HEK293 (cell line): ENCODE measurements at regions not wholly inside any gene's neighbourhood (a gene's known extent, or its start where the extent isn't known, plus 50 kb on each side); places are given as distances from the start of the nearest gene placed in this dataset.

Experiments
- CTCF ChIA-PET: fragments of 350-600 bp; formaldehyde crosslinking; extraction: SDS; loops from one replicate; lab custom pipeline; 2021; ENCODE audit warnings: antibody characterized with exemption; lab: Yijun Ruan, JAX
- POLR2A ChIA-PET: fragments of 300-600 bp; formaldehyde crosslinking; extraction: SDS; loops from one replicate; lab custom pipeline; 2020; ENCODE audit warnings: antibody characterized with exemption, inconsistent platforms; lab: Yijun Ruan, JAX
- H3K27ac ChIP-seq: fragments of 200-500 bp; sonication (Bioruptor generic); 2 replicates; pipeline ENCODE4 v1.5.1; 2014; ENCODE audit warnings: low read depth, low read length, control low read depth, inconsistent platforms; ENCODE audit errors: extremely low read depth
- H3K36me3 ChIP-seq, 2 experiments: fragments of 200-500 bp in 1 of 2; sonication (Bioruptor generic) in 1 of 2; 1 replicate in 1 of 2; 2 replicates in 1 of 2; pipeline ENCODE4 v1.5.1; 2014 to 2017; ENCODE audit warnings: inconsistent platforms in 2 of 2, low read length in 2 of 2; ENCODE audit not compliant: control insufficient read depth in 2 of 2, insufficient read depth in 1 of 2
- H3K4me1 ChIP-seq: fragments of 200-500 bp; sonication (Bioruptor generic); 2 replicates; pipeline ENCODE4 v1.5.1; 2014; ENCODE audit warnings: mild to moderate bottlenecking, low read length, inconsistent platforms; ENCODE audit not compliant: control insufficient read depth, insufficient read depth
- H3K4me3 ChIP-seq: 2 replicates; pipeline ENCODE4 v1.5.1; 2011; ENCODE audit warnings: low read depth, mild to moderate bottlenecking, control low read depth, low read length, moderate library complexity
- H3K9me3 ChIP-seq: fragments of 200-500 bp; sonication (Bioruptor generic); 2 replicates; pipeline ENCODE4 v1.5.1; 2014; ENCODE audit warnings: low read depth, low read length, inconsistent platforms; ENCODE audit not compliant: control insufficient read depth, insufficient read depth
- EGR2 ChIP-seq: fragments of 450-650 bp; formaldehyde crosslinking; IDR thresholded peaks from 2 replicates; pipeline ENCODE4 v1.5.1; 2016; ENCODE audit warnings: low read depth, missing biosample characterization, missing genetic modification characterization
- GLIS1 ChIP-seq: fragments of 450-650 bp; formaldehyde crosslinking; IDR thresholded peaks from 2 replicates; pipeline ENCODE4 v1.5.1; 2016; ENCODE audit warnings: missing biosample characterization, missing genetic modification characterization
- HOXC10 ChIP-seq: sonication (generic); formaldehyde crosslinking; IDR thresholded peaks from 2 replicates; pipeline ENCODE4 v1.8.1; 2023; ENCODE audit warnings: mild to moderate bottlenecking, missing genetic modification reagents
- KLF16 ChIP-seq: fragments of 450-650 bp; formaldehyde crosslinking; IDR thresholded peaks from 2 replicates; pipeline ENCODE4 v1.5.1; 2017; ENCODE audit warnings: missing biosample characterization, missing genetic modification characterization
- KLF7 ChIP-seq: fragments of 450-650 bp; formaldehyde crosslinking; IDR thresholded peaks from 2 replicates; pipeline ENCODE4 v1.5.1; 2016; ENCODE audit warnings: missing biosample characterization, missing genetic modification characterization, borderline replicate concordance
- ZBTB20 ChIP-seq: fragments of 450-650 bp; formaldehyde crosslinking; IDR thresholded peaks from 2 replicates; pipeline ENCODE4 v1.5.1; 2016; ENCODE audit warnings: missing biosample characterization, missing genetic modification characterization
- ZBTB7A ChIP-seq: fragments of 450-650 bp; formaldehyde crosslinking; IDR thresholded peaks from 2 replicates; pipeline ENCODE4 v1.5.1; 2016; ENCODE audit warnings: low read depth, missing biosample characterization, missing genetic modification characterization
- ZFHX2 ChIP-seq: fragments of 450-650 bp; formaldehyde crosslinking; conservative IDR thresholded peaks from 2 replicates; pipeline ENCODE4 v1.5.1; 2016; ENCODE audit warnings: missing biosample characterization, missing genetic modification characterization
- ZNF140 ChIP-seq: fragments of 450-650 bp; formaldehyde crosslinking; IDR thresholded peaks from 2 replicates; pipeline ENCODE4 v1.5.1; 2016; ENCODE audit warnings: missing biosample characterization, missing genetic modification characterization
- ZNF146 ChIP-seq: fragments of 450-650 bp; formaldehyde crosslinking; IDR thresholded peaks from 2 replicates; pipeline ENCODE4 v1.5.1; 2016; ENCODE audit warnings: missing biosample characterization, missing genetic modification characterization
- ZNF169 ChIP-seq: fragments of 450-650 bp; formaldehyde crosslinking; IDR thresholded peaks from 2 replicates; pipeline ENCODE4 v1.5.1; 2016; ENCODE audit warnings: missing biosample characterization, missing genetic modification characterization
- ZNF274 ChIP-seq, 2 experiments: fragments of 200-500 bp in 1 of 2; fragments of 450-650 bp in 1 of 2; sonication (Bioruptor generic) in 1 of 2; formaldehyde crosslinking in 1 of 2; IDR thresholded peaks; 2 replicates each; pipeline versions ENCODE4 v1.5.1 to v1.6.1; 2014 to 2016; ENCODE audit warnings: borderline replicate concordance in 1 of 2, inconsistent platforms in 1 of 2, low read length in 1 of 2, missing biosample characterization in 1 of 2, missing genetic modification characterization in 1 of 2
- ZNF416 ChIP-seq: fragments of 450-650 bp; formaldehyde crosslinking; IDR thresholded peaks from 2 replicates; pipeline ENCODE4 v1.5.1; 2016; ENCODE audit warnings: missing biosample characterization, missing genetic modification characterization
- ZNF449 ChIP-seq: fragments of 450-650 bp; formaldehyde crosslinking; IDR thresholded peaks from 2 replicates; pipeline ENCODE4 v1.5.1; 2017; ENCODE audit warnings: missing biosample characterization, mild to moderate bottlenecking, missing genetic modification characterization, moderate library complexity
- ZNF501 ChIP-seq: fragments of 450-650 bp; formaldehyde crosslinking; IDR thresholded peaks from 2 replicates; pipeline ENCODE4 v1.5.1; 2016; ENCODE audit warnings: missing biosample characterization, missing genetic modification characterization
- ZNF513 ChIP-seq: fragments of 450-650 bp; IDR thresholded peaks from 2 replicates; pipeline ENCODE4 v1.5.1; 2018; ENCODE audit warnings: missing biosample characterization, missing genetic modification characterization
- ZNF529 ChIP-seq: fragments of 450-650 bp; formaldehyde crosslinking; IDR thresholded peaks from 2 replicates; pipeline ENCODE4 v1.5.1; 2017; ENCODE audit warnings: missing genetic modification characterization, missing biosample characterization; ENCODE audit not compliant: insufficient replicate concordance
- ZNF544 ChIP-seq: fragments of 450-650 bp; formaldehyde crosslinking; IDR thresholded peaks from 2 replicates; pipeline ENCODE4 v1.5.0; 2017; ENCODE audit warnings: missing biosample characterization, missing genetic modification characterization
- ZNF585B ChIP-seq: fragments of 450-650 bp; formaldehyde crosslinking; IDR thresholded peaks from 2 replicates; pipeline ENCODE4 v1.5.1; 2016; ENCODE audit warnings: missing biosample characterization, missing genetic modification characterization
- ZNF639 ChIP-seq: fragments of 450-650 bp; formaldehyde crosslinking; IDR thresholded peaks from 2 replicates; pipeline ENCODE4 v1.5.1; 2016; ENCODE audit warnings: missing biosample characterization, missing genetic modification characterization
- ZNF692 ChIP-seq: fragments of 450-650 bp; formaldehyde crosslinking; IDR thresholded peaks from 2 replicates; pipeline ENCODE4 v1.5.1; 2016; ENCODE audit warnings: missing biosample characterization, missing genetic modification characterization
- ZNF777 ChIP-seq: fragments of 450-650 bp; formaldehyde crosslinking; IDR thresholded peaks from 2 replicates; pipeline ENCODE4 v1.5.1; 2017; ENCODE audit warnings: missing biosample characterization, missing genetic modification characterization, borderline replicate concordance

- no peak overlapping the region for H3K4me3 ChIP-seq
- ChIA-PET CTCF (no interaction called here), POLR2A (no interaction called here)
- H3K4me1 ChIP-seq: no peaks in the 10 kb centered on the region
- TF ChIP-seq KLF16 (no peak), GLIS1 (no peak), ZNF513 (tag by site-specific recombination) (no peak), ZNF777 (no peak), ZNF692 (no peak), ZNF449 (tag by site-specific recombination) (no peak), ZBTB20 (tag by site-specific recombination) (no peak)
- no peak overlapping the region for H3K27ac ChIP-seq
- no peaks in the 10 kb centered on the region for H3K36me3 ChIP-seq
- no peaks in the 10 kb centered on the region for H3K9me3 ChIP-seq
Observed at GRCh38 chr5:31054453-31054852, 139.0 kb upstream of the CDH6 start.

- no peak for TF ChIP-seq ZNF146 (tag by site-specific recombination)
- no peak for TF ChIP-seq ZNF544 (tag by site-specific recombination)
- no peak for TF ChIP-seq KLF7 (tag by site-specific recombination)
- TF ChIP-seq ZFHX2 (tag by site-specific recombination): no peak
- TF ChIP-seq ZNF585B: no peak
- TF ChIP-seq, all 188 proteins: peak for 0
- no peak overlapping the region for H3K27ac ChIP-seq
- no peaks in the 10 kb centered on the region for H3K9me3 ChIP-seq
- ChIA-PET POLR2A (no interaction called here), CTCF (no interaction called here)
- H3K4me3 ChIP-seq: no peak overlapping the region
- no peaks in the 10 kb centered on the region for H3K4me1 ChIP-seq
- no peaks in the 10 kb centered on the region for H3K36me3 ChIP-seq
Observed at GRCh38 chr5:31052937-31053658, 140.4 kb upstream of the CDH6 start.

- no peak for TF ChIP-seq EGR2 (tag by site-specific recombination)
- no peak for TF ChIP-seq ZBTB7A (tag by site-specific recombination)
- no peak for TF ChIP-seq ZNF416 (tag by site-specific recombination)
- no peak for TF ChIP-seq ZNF501 (tag by site-specific recombination)
- TF ChIP-seq HOXC10 (CRISPR knock-in tag): no peak
- no peak for TF ChIP-seq ZNF777
- no peak for TF ChIP-seq ZNF169 (tag by site-specific recombination)
- no peak for TF ChIP-seq ZNF529 (tag by site-specific recombination)
- TF ChIP-seq ZNF639 (tag by site-specific recombination): no peak
- no peak for TF ChIP-seq ZNF140 (tag by site-specific recombination)
- TF ChIP-seq ZNF274 (IDR thresholded peaks at IDR 0.05; ENCODE audit: low read length): no peak
- no peak for TF ChIP-seq ZNF274 (tag by site-specific recombination; IDR thresholded peaks at IDR 0.05; ENCODE audit: borderline replicate concordance)
- TF ChIP-seq, all 188 proteins: peak for 0
- Histone ChIP-seq H3K4me1 (no peaks in the 10 kb centered on the region), H3K36me3 (no peaks in the 10 kb centered on the region), H3K4me3 (no peak overlapping the region), H3K27ac (no peak overlapping the region), H3K9me3 (no peaks in the 10 kb centered on the region)
- ChIA-PET POLR2A (no interaction called here), CTCF (interaction anchor here (1.6 kb wide), 1 partner anchor 10 kb away, joined by 7 read pairs; no protein-coding TSS in a partner anchor)
Observed at GRCh38 chr5:31051316-31051715, 142.2 kb upstream of the CDH6 start.
